ENCODE measurements at regions not wholly inside any gene's neighbourhood (a gene's known extent, or its start where the extent isn't known, plus 50 kb on each side); places are given as distances from the start of the nearest gene placed in this dataset.

DNA sequence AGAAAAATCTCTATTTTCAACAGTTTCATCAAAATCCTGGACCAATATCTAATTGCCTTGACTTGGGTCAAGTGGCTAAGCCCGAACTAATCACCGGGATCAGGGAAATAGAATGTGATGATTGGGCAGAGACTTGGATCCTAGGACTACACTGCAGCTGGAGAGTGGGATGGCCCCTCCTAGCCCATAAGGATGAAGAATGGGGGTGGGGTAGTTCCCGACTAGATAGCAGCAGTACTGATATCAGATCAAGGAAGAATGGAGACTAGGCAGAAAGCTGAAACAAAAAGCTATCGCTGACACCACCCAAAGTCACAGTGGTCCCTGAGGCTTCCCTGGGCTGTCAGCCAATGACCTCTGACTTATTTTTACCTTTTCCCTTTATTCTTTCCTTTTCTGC is 160.4 kb upstream of the PHYHIPL start:
- DNase-seq = no peak
- Histone ChIP-seq H3K27me3 (ENCODE audit: insufficient read depth, low read depth, severe bottlenecking) (no peaks in the 10 kb centered on the region), H3K9me3 (ENCODE audit: severe bottlenecking) (no peaks in the 10 kb centered on the region), H3K36me3 (no peaks in the 10 kb centered on the region), H3K27ac (no peak overlapping the region), H3K4me3 (ENCODE audit: low read depth, low read length) (no peak overlapping the region)
- TF ChIP-seq, protein P1, sequence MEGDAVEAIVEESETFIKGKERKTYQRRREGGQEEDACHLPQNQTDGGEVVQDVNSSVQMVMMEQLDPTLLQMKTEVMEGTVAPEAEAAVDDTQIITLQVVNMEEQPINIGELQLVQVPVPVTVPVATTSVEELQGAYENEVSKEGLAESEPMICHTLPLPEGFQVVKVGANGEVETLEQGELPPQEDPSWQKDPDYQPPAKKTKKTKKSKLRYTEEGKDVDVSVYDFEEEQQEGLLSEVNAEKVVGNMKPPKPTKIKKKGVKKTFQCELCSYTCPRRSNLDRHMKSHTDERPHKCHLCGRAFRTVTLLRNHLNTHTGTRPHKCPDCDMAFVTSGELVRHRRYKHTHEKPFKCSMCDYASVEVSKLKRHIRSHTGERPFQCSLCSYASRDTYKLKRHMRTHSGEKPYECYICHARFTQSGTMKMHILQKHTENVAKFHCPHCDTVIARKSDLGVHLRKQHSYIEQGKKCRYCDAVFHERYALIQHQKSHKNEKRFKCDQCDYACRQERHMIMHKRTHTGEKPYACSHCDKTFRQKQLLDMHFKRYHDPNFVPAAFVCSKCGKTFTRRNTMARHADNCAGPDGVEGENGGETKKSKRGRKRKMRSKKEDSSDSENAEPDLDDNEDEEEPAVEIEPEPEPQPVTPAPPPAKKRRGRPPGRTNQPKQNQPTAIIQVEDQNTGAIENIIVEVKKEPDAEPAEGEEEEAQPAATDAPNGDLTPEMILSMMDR (IDR thresholded peaks at IDR 0.05; ENCODE audit: low read depth, low read length) = no peak

DNA sequence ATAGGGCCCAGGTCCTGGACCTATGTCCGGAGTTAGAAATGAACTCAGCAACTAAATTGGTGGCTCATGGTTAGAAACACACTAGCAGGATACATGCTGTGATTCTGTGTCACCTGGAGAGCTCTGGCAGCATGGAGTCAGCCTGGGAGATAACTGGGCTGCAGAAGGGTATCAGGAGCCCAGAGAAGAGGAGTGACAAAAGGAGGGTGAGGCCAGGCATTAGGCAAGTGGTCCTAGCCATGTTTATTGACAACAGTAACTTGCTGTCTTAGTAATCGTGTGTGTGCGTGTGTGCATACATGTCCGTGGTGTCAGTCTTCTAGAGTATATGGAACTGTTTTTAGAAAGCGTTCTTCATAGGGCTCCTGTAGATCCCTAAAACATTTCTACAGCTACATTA is 157.5 kb upstream of the PHYHIPL start:
- TF ChIP-seq, protein P1 (IDR thresholded peaks at IDR 0.05; ENCODE audit: low read depth, low read length) = no peak
- no peak for DNase-seq
- H3K27me3 ChIP-seq (ENCODE audit: insufficient read depth, low read depth, severe bottlenecking) = no peaks in the 10 kb centered on the region
- H3K4me3 ChIP-seq (ENCODE audit: low read depth, low read length) = no peak overlapping the region
- no peaks in the 10 kb centered on the region for H3K36me3 ChIP-seq
- H3K27ac ChIP-seq = no peak overlapping the region
- no peaks in the 10 kb centered on the region for H3K9me3 ChIP-seq (ENCODE audit: severe bottlenecking)

DNA sequence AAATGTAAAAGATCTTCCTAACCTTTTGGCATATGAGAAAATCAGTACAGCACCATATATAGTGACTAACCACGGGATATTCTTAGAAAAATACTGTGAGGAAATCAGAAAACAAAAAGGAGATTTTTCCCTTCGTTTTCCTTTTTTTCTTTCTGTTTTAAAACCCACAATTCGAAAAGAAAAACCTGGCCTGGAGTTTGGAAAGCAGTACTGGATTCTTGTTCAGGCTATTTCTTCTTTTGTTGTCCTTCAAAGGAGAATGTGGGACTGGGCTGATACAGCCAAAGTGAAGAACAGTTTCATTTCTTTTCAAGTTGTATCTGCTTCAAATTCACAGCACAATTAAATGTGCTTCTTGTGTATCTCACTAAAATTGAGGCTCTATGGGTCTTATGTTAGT is 156.8 kb upstream of the PHYHIPL start:
- TF ChIP-seq, protein P1 (IDR thresholded peaks at IDR 0.05; ENCODE audit: low read depth, low read length) = no peak
- Histone ChIP-seq H3K27me3 (ENCODE audit: insufficient read depth, low read depth, severe bottlenecking) (no peaks in the 10 kb centered on the region), H3K4me3 (ENCODE audit: low read depth, low read length) (no peak overlapping the region), H3K36me3 (no peaks in the 10 kb centered on the region), H3K27ac (no peak overlapping the region), H3K9me3 (ENCODE audit: severe bottlenecking) (no peaks in the 10 kb centered on the region)
- DNase-seq = no peak

DNA sequence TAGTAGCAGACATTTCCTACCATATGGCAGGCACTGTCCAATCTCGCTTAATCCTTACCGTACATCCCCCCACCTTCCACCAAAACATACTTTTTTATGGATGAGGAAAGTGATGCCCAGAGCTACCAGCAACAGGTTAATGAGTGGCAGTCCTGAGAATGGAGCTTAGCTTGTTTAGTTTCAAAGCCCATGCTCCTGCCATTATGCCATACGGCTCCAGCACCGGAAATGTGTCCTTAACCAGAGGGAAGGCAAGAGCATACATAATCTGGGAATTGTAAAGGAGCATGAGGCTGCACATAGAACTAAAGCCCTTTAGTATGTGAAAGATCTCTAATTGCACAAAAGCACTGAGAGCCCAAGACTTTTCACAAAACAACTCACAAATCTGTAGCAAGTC is 155.9 kb upstream of the PHYHIPL start:
- H3K9me3 ChIP-seq (ENCODE audit: severe bottlenecking) = no peaks in the 10 kb centered on the region
- H3K4me3 ChIP-seq (ENCODE audit: low read depth, low read length) = no peak overlapping the region
- TF ChIP-seq, protein P1 (IDR thresholded peaks at IDR 0.05; ENCODE audit: low read depth, low read length) = no peak
- no peaks in the 10 kb centered on the region for H3K27me3 ChIP-seq (ENCODE audit: insufficient read depth, low read depth, severe bottlenecking)
- H3K36me3 ChIP-seq = no peaks in the 10 kb centered on the region
- no peak overlapping the region for H3K27ac ChIP-seq
- DNase-seq = no peak

DNA sequence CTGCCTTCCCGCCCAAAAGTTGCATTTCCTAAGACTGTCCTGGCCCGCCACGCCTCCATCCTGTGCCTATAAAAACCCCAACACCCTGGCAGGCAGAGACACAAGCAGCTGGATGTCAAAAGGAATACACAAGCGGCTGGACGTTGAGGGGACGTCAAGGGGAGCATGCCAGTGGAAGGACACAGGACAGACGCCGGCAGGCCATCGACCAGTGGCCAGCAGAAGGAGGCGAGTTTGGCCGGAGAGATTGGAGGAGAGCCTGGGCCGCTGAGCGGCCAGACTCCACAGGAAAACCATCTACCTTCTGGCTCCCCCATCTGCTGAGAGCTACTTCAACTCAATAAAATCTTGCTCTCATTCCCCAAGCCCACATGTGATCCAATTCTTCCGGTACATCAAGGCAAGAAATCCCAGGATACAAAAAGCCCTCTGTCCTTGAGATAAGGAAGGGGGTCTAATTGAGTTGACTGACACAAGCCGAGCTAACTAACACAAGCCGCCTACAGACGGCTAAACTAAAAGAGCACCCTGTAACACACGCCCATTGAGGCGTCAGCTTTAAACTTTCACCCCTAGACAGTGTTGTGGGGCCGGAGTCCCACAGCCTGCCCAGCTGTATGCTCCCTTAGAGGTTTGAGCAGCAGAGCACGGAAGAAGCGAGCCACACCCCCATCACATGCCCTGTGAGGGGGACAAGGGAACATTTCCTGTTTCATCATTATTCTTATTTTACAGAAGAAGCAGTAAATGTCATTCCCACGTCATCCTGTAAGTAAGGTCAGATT is 150.3 kb upstream of the PHYHIPL start:
- Histone ChIP-seq H3K4me3 (ENCODE audit: low read depth, low read length) (no peak overlapping the region), H3K9me3 (ENCODE audit: severe bottlenecking) (no peaks in the 10 kb centered on the region), H3K36me3 (no peaks in the 10 kb centered on the region), H3K27ac (no peak overlapping the region), H3K27me3 (ENCODE audit: insufficient read depth, low read depth, severe bottlenecking) (no peaks in the 10 kb centered on the region)
- TF ChIP-seq, protein P1 (IDR thresholded peaks at IDR 0.05; ENCODE audit: low read depth, low read length) = no peak
- no peak for DNase-seq
